ENCODE measurements at regions not wholly inside any gene's neighbourhood (a gene's known extent, or its start where the extent isn't known, plus 50 kb on each side); places are given as distances from the start of the nearest gene placed in this dataset.

- TF ChIP-seq SRF (IDR thresholded peaks at IDR 0.05; ENCODE audit: low read depth in 2 of 2, low read length in 2 of 2) (no peak), CREM (IDR thresholded peaks at IDR 0.05; ENCODE audit: low read depth) (peak; percentile 52), CUX1 (IDR thresholded peaks at IDR 0.05; ENCODE audit: insufficient replicate concordance, low read depth, low read length) (no peak), RELB (IDR thresholded peaks at IDR 0.05; ENCODE audit: low read depth) (no peak), MEF2B (IDR thresholded peaks at IDR 0.05; ENCODE audit: partially characterized antibody, poor library complexity, severe bottlenecking) (no peak), TCF3 (IDR thresholded peaks at IDR 0.05; ENCODE audit: borderline replicate concordance, insufficient read depth, low read depth, low read length) (no peak), E4F1 (IDR thresholded peaks at IDR 0.05; ENCODE audit: borderline replicate concordance, partially characterized antibody) (no peak), NFIC (IDR thresholded peaks at IDR 0.05; ENCODE audit: low read depth, low read length) (peak; percentile 84; the same call in 1 of the 2 replicates), NR2F1 (conservative IDR thresholded peaks at IDR 0.05) (no peak), TBL1XR1 (IDR thresholded peaks at IDR 0.05; ENCODE audit: low read depth, low read length) (no peak), YY1 (IDR thresholded peaks at IDR 0.05; ENCODE audit: low read depth, low read length) (no peak), YBX1 (IDR thresholded peaks at IDR 0.05) (no peak), CEBPB (IDR thresholded peaks at IDR 0.05; ENCODE audit: borderline replicate concordance in 1 of 2, low read depth in 2 of 2, low read length in 2 of 2) (peak in 1 of 2 experiments; percentile 32; a peak in 1 of 4 replicates), POLR2AphosphoS2 (IDR thresholded peaks at IDR 0.05; ENCODE audit: low read depth, low read length) (no peak), FOXK2 (IDR thresholded peaks at IDR 0.05) (no peak), CHD4 (IDR thresholded peaks at IDR 0.05) (no peak), SREBF1 (IDR thresholded peaks at IDR 0.05; ENCODE audit: low read length) (no peak), MEF2A (IDR thresholded peaks at IDR 0.05; ENCODE audit: insufficient read depth, low read depth, low read length) (0 out of 2 replicates have a peak, but pooled peaks have one; percentile 17), ZZZ3 (IDR thresholded peaks at IDR 0.05; ENCODE audit: control insufficient read depth, insufficient read length, low read depth) (no peak), PBX3 (IDR thresholded peaks at IDR 0.05; ENCODE audit: insufficient replicate concordance, low read depth, low read length) (no peak)
Measured at GRCh38 chr4:122997463-122998101, 75.2 kb upstream of the NUDT6 start (continued).
